ENCODE measurements at regions not wholly inside any gene's neighbourhood (a gene's known extent, or its start where the extent isn't known, plus 50 kb on each side); places are given as distances from the start of the nearest gene placed in this dataset.

GRCh38 chr6:138620630-138621029, 121.3 kb upstream of the NHSL1 start:
- TF ChIP-seq POLR2A (IDR thresholded peaks at IDR 0.05) (no peak), CTCF (IDR thresholded peaks at IDR 0.05 in 8 of 11, conservative IDR thresholded peaks at IDR 0.05 in 3 of 11) (no peak)

All from spleen (tissue), 7 donors.